GM04504 (cell line): ENCODE measurements at regions not wholly inside any gene's neighbourhood (a gene's known extent, or its start where the extent isn't known, plus 50 kb on each side); places are given as distances from the start of the nearest gene placed in this dataset.
A peak's percentile ranks its signal among the peaks of the same experiment; 100 is the strongest.

ENCODE experiments used
- DNase-seq: peaks from one replicate; pipeline ENCODE4 v3.0.0-alpha.2; 2012; ENCODE audit warnings: low read depth

DNA sequence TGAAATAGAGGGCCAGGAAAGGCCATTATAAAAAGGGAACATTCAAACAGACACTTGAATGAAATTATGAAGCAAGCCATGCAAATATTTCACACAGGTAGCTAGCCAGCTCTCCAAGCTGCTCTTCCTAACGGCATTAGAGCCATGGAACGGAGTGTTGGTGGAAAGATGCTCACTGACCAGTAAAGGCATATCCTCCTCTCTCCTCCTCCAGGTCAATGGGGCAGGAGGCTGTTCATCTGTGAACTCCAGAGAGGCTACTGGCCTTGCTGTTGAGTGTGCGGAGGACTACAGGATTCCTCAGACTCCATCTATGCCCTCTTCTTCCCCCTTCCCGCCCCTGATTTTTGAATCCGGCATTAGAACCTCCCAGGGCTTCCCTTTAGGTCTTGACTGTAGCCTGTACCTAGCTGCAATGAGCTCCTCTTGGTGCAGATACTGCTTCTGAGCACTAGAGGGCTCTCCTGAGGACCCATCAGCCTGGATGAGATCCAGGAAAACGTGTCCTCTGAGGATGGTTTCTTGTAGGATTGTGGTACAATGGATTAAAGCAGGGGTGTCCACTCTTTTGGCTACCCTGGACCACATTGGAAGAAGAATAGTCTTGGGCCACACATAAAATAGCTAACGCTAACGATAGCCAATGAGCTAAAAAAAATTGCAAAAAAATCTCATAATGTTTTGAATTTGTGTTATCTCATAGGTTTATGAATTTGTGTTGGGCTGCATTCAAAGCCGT is 162.2 kb downstream of the SREK1 start:
- peak; percentile 51 for DNase-seq

DNA sequence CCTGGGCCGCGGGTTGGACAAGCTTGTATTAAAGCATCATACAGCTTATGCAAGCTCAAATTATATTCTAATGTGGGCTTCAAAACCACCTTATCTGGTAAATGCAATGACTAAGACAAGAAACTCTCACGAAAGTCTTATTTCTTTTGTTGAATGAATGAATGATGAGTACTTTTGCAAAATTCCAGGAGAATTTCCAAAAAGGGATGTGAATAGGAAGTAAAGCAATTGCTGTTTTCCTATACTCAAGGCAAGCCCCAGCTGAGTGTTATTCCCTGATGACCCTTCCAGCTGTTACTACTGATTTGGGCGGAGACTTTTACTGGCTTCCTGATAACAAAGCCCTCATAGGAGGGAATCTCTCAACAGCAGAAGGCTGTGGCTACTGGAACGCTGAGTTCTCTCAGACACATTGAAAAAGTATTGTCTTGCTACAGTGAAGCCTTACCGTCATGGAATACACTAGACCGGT is 162.8 kb downstream of the SREK1 start:
- DNase-seq = no peak

GRCh38 chr5:66307647-66308241 is 163.6 kb downstream of the SREK1 start:
- DNase-seq = peak; percentile 38

GRCh38 chr5:66312266-66312665 is 168.2 kb downstream of the SREK1 start:
- no peak for DNase-seq

DNA sequence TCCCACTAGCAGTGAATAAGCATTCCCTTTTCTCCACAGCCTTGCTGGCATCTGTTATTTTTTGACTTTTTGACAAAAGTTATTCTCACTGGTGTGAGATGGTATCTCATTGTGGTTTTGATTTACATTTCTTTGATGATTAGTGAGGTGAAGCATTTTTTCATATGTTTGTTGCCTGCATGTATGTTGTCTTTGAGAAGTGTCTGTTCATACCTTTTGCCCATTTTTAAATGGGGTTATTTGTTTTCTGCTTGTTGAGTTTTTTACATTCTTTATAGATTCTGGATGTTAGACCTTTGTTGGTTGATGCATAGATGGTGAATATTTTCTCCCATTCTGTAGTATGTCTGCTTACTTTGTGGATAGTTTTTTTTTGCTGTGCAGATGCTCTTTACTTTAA is 171.7 kb downstream of the SREK1 start:
- DNase-seq = no peak

DNA sequence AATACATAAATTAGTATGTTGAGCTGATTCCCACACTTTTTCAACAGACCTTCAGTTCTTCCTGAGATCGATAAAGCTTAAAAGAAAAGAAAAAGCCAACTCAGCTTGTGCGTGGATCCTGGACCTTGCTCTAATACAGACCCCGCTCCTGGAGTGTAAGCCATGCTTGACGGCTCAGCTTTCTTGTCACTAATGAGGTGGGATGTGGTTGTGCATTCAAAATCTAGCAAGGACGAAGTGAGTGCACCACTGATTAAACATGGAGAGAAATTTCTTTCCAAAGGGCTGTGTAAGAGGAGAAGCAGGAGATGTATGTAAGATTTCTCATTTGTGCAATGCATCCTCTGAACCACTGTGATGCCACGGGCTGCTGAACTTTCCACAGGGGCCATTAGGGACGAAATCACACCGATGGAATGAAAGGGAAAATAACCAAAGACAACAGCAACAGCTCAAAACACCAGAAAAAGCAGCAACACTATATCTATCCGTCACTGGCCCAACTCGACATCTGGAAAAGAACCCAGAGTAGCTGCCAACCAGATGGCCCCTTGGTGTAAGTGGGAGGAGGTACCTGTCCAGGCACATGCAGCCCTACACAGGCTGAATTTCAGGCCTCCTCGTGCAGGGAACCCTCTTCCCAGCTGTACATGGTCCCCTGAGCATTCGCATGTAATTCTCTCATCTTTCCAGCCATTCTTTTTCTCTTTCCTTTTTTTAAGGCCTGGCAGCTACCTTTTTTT is 178.9 kb downstream of the SREK1 start:
- DNase-seq = no peak

DNA sequence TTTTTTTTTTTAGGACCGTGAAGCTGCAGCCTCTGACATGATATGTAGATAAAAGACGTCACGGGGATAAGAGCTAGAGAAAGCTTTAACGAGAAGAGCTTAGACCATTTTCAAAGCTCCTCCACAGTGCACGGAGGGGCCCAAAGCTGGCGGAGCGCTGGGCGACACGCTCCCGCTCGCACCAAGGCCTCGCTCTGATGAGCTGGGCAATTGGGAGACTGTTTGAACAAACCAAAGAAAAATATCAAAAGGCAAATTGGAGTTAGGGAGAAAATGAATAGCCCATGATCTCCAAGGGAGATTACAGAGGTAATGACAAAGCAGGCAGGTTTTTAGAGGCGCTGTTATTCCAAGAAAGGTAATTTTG is 179.4 kb downstream of the SREK1 start:
- DNase-seq = no peak

DNA sequence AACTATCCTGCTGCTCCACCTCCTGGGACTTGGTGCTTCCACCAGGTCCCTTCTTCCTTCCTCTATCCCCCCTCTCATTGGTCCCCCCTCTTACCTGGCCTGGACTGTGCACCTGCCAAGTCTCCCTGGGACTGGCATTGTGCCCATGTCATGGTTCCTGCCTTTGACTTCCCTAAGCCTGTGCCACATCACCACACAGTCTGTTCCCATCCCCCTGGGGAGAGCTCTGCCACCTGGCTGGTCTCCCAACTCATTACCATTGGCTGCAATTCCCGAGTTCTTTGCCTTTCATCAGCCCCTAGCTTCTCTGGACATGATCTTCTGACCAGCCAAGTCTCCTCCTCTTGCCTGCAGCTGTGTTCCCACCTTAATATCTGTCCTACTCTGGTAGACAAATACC is 180.3 kb downstream of the SREK1 start:
- DNase-seq = no peak

- DNase-seq = no peak
Observed at GRCh38 chr5:66326276-66326675, 182.2 kb downstream of the SREK1 start.

DNA sequence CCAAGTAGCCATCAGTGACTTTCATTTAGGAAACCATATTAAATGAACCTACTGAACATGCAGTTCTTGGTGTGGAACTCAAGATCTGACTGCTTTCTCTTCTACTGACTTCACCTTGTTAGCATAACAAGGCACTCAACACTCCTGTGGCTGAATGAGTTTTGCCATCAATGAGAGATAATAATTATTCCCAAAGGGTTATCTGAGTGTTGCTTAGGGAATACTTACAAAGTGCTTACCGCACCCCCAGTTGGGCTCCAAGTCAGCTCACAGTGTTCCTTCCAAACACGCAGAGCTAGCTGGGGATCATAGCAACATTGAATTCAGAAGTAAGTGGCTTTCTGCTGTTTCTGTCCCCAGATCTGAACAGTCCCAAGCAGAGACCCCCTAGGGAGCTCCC is 182.9 kb downstream of the SREK1 start:
- no peak for DNase-seq

- DNase-seq = no peak
Observed at GRCh38 chr5:66329078-66329477, 185.0 kb downstream of the SREK1 start.

DNA sequence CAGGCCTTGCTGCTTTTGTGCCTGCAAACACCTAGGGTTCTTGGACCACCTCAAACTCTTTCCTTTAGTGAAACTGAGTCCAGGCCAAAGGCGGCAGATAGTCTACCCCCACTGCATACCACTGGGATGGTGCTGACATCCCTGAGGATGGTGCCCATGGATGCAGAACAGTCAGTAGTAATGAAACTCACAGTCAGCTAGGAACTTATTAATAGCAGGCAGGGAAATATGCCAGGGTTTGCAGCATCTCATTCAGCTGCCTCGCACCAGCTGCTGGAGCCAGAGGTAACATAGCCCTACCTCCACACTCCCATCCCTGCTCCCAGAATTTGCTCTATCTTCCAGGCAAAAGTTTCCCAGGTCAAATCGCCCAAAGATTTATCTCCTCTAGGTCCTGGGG is 189.1 kb downstream of the SREK1 start:
- no peak for DNase-seq

DNA sequence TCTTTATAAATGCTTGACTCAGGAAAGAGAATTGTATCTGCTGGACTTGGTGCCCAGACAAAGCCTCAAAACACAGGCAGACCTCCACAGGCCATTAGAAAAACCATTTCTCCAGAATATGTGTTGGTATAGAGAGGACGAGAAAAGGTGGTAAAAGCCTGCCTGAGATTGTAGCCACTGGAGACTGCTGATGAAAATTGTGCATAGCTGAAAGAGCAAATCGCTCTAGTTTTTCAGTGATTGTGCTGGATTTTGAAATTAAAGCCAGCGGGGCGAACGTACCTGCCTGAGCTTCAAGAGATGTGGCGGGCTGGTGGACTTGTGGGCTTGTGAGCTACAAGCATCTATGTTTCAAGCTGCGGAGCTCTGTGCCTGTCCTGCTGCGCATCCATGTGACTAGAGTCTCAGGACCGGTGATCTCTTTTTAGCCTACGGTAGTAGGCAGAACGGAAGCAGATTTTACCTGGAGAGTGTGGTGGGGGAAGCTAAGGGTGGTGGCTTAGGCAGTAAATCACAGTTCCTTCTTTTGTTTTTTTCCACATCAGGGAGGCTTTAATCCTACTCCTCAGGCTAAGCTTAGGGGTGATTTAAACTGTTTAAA is 193.6 kb downstream of the SREK1 start:
- no peak for DNase-seq

DNA sequence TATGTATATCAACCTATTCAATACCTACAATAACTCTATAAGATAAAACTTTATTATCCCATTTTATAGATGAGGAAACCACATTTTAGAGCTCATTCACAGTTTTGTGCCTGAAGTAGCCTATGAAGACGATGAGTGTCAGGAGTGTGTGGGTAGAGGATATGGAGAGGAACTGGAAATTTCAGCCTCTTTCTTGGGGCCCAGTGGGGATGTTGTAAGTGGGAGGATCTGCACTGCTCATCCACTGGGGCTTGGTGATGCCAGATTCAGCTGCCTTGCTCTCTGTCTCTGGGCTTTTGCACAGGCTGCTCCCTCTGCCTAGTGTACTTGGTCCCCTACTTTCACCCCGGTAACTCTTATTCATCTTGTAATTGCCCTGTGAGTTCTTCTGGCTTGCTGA is 194.7 kb downstream of the SREK1 start:
- no peak for DNase-seq

DNA sequence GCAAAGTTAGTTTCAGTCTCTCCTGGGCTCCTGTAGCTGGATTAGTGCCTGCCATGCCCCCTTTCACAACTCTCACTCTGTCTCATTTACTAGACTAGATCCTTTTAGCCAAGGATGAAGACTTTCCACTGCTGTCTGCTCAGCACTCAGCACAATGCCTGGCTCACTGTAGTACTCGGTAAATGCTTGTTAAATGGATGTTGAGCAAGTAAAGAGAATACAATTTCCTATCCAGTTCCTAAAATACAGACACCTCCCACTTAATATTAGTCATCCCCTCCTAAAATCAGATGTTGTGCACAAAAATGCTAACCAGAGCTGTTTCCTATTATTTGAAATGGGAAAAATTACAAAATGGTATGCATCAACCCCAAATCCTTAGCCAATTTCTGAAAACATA is 195.8 kb downstream of the SREK1 start:
- no peak for DNase-seq

DNA sequence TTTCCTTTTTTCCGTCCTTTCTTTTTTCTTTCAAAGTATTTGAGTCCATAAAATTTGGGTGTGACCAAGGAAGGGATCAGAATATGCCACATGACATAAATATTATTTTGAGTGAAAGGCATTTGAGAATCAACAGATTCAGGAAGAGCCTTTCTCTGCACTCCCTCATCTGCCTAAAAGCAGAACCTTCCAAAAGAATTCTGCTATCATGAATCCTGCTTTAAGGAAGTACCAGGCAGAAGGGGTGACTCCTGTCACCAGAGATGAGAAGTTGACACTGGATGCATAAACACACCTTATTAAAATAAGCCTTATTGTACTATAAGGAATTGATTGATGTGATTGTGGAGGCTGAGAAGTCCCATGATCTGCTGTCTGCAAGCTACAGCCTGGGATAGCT is 196.7 kb downstream of the SREK1 start:
- DNase-seq = no peak

GRCh38 chr5:66342341-66342880 is 198.3 kb downstream of the SREK1 start:
- no peak for DNase-seq

GRCh38 chr5:66343370-66344071 is 199.4 kb downstream of the SREK1 start:
- no peak for DNase-seq

- no peak for DNase-seq
Observed at GRCh38 chr5:66344544-66344943, 200.4 kb downstream of the SREK1 start.

DNA sequence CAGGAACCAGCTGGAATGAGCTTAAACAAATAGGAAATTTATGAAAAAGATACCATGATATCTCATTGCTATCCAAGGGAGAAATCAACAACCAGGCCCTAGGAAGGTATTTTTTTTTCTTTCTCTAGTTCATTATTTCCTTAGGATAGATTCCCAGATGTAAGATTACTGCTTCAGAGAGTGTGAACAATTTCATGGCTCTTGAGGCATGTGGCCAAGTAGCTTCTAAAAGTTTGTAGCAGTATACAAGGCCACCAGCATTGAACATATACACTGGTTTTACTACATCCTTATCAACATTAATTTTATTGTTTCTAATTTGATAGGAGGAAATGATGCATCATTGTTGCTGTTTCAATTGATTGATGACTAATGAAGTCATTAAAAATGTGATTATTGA is 201.2 kb downstream of the SREK1 start:
- DNase-seq = no peak

DNA sequence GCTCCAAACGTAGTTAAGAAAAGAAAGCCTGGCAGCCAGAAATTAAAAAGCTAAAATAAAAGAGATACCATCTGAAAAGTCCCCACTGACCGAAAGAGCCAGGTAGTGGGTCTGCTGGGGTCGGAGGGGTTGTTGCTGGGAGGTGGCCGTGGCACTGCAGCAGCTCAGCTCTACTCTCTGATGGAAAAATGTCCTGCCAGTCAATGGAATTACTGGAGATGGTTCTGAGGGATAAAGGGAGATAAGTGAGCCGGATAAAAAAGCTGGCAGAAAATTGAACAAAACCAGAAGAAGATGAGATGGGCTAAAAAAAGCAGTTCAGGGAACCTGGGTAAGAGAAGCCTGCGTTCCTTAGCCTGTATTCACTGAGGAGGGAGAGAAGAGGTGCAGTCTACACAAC is 202.8 kb downstream of the SREK1 start:
- DNase-seq = no peak
